ENCODE measurements at regions not wholly inside any gene's neighbourhood (a gene's known extent, or its start where the extent isn't known, plus 50 kb on each side); places are given as distances from the start of the nearest gene placed in this dataset.

DNA sequence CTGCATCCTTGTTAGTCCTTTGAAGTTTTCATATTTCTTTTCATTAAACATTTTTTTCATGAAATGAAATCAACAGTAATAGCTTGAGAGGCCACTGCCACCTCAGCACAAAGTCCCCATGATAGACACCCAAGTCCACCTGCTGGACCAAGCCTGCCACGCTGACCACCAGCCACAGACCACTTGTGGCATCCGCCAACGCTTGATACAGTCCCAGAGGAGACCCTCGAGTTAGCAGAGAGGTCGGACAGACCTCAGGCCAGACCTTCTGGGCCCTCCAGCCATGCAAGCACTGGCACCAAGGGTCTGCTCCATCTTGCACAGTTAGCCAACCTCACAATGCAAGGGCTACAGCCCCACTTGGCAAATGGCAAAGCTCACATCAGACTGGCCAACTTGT is 91.8 kb upstream of the RTL6 start:
- DNase-seq = no peak

DNA sequence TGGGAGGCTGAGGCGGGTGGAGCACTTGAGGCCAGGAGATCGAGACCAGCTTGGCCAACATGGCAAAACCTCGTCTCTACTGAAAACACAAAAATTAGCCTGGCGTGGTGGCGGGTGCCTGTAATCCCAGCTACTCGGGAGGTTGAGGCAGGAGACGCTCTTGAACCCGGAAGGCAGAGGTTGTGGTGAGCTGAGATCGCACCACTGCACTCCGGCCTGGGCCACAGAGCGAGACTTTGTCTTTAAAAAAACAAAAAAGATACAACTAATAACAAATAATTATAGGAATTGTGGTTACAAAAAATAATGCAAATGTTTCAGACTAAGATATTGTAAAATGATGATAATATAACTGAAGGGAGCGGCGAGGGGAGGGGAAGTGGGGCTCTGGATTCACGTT is 90.3 kb upstream of the RTL6 start:
- DNase-seq = no peak

DNA sequence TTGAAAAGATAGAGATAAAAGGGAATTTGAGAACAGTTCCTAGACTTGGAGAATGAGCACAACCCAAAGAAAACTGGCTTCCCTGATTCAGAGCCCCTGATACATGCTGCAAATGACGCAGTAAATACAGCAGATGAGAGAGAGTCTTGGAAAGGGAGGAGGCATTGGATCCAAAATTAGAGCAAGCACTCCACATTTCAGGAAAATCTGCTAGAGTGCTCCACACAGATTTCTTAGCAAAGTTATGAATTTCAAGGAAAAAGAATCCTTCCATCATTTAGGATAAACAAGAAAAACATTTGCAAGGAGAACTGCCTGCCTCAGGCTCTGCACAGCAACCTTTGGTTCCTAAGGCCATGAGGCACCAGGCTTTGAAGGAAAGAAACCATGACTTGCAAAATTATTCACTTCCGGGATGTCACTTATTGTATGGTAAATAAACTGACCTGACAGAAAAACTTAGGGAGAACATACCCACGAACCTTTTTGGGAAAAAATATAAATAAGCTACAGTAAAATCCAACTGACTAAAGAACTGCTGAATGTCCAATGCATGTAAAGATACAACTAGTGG is 89.8 kb upstream of the RTL6 start:
- no peak for DNase-seq

DNA sequence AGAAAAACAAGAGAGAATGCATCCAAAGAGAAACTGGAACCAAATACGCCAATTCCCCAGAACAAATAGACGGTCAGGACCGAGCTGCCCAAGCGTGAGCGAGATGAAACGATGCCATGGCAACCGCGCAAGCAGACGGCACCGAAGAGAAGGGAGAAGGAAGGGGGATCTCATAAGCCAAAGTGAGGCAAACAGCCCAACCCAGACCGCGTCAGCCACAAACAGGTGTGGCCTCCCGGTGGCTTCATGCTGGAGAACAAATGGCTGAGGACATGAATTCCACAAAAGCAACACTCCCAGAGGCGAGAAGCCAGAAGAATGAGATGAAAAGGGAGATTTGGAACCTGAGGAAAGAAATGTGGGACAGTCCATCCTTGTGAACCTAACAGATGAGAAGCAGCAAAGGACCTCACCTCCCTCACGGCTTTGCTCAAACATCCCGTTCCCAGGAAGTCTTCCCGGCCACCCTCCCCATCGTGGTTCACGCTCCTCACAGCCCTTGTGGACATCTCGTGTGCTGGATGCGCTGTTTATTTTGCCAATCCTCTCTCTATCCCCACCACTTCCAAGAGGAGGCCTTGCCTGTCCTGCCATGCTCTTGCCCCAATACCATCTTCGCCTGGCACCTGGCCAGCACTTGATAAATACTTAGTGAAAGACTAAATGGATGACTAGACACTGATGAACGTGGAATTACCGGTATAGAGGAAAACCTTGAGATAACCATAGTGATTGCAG is 89.1 kb upstream of the RTL6 start:
- no peak for DNase-seq

DNA sequence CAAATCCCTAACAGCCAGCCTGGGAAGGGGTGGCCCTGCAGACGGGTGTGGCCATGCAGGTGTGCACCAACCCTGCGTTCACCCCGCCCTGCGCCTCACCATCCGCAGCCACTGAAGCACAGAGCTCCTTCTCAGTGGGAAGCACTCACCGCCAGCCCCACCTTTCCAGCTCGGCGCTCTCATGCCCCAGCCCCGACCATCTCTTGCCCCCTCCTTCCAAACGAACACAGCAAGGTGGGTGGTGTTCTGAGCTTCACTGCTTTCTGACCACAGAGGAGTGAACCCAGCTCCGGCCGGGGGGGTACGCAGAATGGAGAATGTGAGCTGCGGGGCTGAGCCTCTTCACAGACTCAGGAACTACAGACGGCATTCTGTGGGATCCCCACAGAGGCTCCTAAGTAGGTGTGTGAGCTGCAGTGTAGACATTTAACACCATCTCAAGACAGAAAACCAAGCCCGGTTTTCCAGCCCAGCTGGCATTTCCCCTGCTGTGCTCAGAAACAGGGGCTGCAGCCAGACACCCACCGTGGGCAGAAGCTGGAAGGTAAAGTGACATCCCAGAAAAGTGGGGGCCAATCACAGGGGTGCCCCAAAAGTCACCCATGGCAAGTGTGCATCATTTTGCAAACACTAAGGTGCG is 88.4 kb upstream of the RTL6 start:
- DNase-seq = no peak

DNA sequence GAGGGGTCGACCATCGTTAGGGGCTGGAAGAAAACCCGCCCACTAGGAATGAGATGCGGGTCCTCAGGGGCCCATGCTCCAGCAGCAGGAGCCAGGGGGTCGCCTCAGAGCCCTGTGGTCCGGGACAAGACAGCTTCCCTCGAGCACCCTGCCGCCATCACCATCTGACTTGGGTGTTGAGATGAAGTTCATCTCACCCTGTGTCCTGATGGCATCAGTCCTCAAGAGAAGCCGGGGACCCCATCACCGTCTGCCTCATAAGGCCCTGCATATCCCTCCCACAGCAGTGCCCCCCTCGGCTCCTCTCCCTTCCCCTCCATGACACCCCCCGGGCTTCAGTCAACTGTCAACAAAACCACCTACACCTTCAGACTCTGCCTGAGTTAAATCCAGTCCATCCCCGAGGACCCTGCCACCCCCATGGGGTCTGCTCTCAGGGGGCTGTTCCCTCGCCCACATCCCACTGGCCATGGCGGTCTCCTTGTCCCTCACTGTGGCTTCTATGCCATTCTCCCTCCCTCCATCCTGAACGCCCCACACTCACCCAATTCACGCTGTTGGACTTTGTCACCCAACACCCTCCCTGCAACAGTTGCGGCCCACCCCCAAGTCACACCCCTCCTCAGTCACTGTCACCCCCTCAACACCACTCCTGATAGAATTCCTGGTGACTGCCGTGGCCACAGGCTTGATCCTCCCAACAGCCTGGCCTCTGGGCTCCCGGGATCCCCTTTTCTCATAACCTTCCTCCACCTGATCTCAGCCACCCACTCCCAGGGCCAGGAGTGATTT is 87.7 kb upstream of the RTL6 start:
- no peak for DNase-seq

DNA sequence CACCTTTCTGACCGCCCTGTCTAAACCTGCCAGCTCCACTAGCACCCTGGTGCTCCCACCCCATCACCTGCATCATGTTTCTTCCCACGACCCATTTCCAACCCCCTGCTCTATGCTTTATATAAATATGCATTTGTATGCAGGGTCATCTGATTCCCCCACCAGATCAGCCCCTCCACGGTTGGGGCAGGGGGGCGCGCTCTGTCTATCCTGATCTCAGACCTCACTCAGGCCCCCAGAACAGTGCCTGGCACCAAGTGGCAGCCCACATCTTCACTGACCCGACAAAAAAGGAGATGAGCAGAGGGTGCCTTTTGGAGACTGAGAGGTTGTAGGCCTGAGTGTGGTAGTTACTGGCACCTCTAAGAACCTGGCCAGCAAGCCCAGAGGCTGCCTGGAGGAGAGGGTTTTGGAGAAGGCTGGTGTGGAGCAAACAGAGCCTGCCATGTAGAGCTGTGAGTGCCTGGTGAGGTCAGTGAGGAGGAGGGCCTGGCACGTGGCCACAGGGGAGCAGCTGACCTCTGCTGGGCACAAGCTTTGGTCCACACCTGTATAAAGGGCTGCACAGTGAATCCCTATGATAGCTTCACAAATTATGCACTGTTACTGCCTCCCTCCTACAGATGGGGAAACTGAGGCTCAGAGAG is 86.3 kb upstream of the RTL6 start:
- DNase-seq = no peak

DNA sequence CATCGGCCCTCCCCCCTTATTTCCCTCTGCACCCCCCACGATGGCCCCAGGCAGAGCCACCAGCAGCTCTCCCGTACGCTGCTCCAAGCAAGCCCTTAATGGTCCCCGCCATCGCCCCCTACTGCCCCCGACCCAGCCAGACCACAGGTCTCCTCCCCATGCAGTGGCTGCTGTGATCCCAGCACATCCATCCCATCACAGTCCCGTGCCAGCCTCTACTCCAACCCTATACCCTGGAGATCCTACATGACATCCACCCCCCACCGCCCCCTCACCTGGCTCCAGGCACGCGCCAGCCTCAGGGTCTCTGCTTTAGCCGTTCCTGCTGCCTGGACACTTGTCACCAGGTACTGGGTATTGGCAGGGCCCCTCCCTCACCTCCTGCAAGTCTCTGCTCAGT is 85.8 kb upstream of the RTL6 start:
- DNase-seq = no peak

DNA sequence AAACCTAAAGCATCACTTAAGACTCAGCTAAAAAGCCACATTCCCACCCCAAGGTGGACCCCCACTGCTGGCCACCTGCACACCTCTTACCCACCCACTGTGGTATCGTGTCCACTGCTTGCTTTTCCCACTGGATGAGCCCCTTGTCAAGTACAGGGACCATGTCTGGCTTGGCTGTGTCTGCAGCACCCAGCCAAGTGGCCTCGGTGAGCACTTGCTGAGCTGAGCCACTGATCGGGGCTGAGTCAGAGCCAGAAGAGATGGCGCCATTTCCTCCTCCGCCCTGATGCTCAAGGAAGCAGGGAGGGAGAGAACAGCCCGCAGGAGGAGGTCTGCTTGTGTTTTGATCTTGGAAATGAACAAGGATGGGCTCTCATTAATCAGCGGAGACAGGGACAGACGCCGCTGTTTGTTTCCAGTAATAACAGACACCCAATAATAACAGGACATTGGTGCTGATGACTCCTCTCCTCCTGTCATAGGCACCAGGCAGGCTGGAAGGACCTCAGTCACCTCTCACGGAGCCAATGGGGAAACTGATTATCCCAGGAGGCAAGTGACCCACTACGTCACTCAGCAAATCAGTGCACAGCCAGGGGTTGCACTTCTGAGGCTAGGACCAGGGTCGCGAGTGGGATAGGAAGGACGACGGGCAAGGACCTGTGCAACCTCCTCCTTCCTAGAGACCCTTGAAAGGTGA is 85.2 kb upstream of the RTL6 start:
- no peak for DNase-seq

DNA sequence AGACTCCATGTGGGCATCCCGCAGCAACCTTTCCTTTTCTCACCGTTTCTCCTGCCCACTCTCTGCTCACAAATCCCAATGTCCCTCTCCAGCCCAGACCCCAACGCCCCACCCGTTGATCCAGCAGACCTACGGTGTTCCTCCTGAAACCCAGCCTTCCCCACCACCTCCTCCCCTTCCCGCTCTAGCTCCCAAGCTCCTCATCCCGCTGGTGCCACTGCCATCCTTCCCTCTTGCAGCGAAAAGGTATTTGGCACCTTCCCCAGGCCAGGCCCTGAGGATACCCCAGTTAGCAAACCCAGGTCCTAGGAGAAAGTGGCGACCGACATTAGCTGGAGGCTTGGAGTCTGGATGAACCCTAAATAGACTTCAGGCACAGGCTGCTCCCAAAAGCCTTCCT is 84.0 kb upstream of the RTL6 start:
- DNase-seq = no peak

DNA sequence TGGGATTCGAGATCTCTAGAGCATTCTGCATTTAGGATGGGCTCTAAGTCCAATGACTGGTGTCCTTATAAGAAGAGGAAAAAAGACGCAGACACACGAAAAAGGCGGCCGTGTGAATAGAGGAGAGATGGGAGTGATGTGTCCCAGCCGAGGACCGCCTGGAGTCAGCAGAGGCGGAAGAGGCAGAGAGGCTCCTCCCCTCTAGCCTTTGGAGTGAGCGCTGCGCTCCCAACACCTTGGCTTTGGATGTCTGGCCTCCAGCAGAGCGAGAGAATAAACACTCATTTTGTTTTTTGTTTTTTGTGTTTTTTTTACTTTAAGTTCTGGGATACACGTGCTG is 83.0 kb upstream of the RTL6 start:
- no peak for DNase-seq

DNA sequence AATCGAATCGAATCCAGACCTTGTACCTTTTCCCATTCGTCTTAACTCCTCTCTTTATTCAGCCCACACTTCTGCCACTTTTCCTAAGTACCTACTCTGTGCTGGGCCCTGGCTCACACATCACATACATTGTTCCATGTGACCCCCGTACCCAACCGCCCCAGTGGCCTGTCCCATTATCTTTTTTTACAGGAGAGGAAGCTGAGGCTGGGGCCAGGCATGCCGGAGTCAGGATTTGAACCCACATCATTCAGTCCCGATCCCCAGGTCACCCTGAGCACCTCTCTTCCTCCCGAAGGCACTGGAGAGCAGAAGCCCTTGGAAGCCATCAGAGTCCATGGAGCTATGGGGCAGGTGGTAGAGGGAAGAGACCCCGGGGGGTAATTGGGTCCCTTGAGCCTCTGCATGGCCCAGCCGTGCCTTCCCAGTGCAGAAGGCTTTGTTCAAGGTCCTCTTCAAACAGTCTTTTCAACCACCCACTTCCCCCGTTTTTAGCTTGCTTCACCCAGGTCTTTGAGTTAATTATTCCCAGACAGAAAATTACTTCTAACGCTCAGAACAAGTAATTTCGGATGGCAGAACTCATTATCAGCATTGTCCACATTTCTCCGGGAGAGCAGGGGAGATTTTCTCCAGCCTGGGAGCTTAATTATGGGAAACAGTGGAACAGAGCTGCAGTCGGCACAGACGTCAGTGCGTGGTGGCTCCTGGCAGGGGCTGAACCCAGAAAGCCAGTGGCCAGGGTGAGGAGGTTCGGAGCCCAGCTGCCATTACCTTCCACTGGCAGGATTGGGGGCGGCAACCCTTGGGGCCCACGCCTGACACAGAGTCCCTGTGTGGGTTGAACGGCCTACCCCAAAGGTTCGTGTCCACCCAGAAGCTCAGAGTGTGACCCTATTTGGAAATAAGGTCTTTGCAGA is 82.4 kb upstream of the RTL6 start:
- DNase-seq = no peak

DNA sequence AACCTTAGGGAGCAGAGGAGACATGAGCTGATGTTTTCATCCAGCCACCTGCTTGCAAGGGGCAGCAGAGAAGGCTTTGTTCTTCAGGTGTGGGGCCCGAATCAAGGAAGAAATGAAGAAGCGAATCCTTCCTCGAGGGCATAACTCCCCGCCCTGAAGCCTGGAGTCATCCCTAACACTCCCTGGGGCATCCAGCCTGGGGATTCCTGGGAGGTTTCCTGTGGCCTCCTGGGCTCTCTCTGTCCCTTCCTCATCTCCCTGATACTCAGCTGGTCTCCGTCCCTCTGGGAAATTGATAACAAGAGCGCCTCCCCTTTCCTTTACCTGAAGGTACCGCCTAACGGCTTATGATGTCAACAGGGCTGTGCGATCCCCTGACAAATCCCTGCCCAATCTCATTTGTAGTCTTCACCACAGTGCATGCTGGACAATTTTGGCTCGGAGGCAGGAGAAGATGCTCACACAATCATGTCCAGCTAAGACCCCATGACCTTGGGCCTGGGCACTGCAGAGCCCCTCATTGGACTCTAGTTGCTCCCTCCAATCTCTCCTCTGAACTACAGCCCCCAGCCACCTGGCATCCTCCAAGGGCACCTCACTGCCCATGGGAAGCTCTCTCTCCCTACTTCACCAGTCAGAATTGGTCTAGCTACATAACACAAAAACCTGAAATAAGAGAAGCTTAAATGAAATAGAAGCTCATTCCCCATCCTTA is 80.6 kb upstream of the RTL6 start:
- DNase-seq = no peak

DNA sequence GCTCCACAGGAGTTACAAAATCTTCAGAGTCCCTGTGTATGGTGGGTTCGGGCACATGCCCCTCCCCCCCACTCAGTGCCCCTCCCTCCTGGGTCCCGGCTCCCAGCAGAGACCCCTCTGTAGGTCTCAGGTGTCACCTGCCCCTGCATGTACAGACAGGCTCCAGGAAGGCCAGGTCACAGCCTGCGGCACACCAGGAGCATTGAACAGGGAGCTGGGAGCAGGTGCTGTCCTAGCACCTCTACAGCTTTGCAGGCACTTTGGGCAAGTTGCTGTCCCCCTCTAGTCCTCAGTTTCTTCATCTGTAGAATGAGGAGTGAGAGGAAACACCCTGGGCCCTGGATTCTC is 80.1 kb upstream of the RTL6 start:
- DNase-seq = no peak

DNA sequence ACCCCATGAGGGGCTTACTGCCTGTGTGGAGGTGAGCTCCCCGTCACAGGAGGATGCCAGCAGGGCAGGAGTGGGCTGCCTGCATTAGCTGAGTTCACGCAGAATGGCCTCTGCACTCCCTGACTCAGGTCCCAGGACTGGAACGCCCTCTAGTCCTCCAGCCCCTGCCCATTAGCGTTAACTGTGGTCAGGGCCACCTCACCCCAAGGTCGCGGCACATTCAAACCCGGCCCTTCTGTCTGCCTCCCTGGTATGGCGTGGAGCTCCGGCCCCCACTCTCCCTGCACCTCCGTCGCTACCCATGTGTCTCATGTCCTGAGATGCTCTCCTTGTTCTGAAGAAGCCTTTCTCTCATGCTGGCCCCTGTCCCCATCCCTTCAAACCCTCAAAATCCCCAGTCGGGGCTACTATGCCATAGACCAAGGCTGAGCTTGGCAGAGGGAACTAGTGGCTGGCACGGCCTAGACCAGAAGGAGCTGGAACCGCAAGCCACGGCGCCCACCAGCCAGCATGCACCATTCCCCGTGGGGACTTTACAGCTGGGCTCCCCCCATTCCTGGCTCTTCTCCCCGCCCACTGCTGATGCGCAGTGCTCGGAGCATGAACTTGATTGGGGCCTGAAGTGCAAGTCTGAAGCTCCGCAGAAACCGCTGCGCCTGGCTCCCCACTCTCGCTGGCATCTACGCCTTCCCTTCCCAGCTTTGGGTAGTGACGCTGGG is 79.5 kb upstream of the RTL6 start:
- no peak for DNase-seq

DNA sequence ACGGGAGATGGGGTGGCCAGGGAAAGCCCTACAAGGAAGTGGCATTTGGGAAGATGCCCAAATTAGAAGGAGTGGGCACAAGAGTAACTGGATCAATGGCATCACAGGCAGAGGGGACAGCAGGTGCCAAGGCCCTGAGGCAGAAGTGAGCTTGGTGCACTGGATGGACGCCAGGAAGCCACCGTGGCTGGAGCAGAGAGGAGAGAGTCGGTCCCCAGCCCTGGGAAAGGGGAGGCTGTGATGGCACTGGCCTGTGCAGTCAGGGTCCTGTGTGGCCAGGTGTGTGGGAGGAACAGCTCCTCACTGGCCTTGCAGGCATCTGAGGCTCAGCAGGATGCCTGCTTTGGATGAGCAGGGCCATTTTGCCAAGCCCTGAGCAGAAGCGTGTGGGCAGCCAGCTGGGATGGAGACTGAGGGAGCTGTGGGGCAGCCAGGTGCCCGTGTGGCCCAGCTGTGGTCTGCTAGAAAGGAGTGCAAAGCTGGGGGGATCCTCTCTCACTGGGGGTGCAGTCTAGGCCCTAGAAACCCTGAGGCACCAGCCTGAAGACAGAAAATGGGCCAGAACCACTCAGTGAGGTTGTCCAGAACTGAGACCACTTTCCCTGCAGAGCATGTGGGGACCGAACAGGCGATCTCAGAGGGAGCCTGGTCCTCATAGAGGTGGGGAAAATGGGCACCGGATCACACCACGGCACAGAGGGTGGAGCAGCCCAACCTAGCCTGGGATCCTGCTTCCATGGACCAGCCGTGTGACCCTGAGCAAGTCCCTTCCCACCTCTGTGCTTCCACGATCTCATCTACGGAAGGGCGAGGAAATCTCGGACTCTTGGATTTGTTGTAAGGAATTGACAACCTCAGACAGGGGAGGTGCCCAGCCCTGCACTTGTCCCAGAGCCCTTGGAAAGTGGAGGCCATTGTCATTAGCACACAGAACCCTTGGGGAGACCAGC is 78.6 kb upstream of the RTL6 start:
- DNase-seq = no peak

DNA sequence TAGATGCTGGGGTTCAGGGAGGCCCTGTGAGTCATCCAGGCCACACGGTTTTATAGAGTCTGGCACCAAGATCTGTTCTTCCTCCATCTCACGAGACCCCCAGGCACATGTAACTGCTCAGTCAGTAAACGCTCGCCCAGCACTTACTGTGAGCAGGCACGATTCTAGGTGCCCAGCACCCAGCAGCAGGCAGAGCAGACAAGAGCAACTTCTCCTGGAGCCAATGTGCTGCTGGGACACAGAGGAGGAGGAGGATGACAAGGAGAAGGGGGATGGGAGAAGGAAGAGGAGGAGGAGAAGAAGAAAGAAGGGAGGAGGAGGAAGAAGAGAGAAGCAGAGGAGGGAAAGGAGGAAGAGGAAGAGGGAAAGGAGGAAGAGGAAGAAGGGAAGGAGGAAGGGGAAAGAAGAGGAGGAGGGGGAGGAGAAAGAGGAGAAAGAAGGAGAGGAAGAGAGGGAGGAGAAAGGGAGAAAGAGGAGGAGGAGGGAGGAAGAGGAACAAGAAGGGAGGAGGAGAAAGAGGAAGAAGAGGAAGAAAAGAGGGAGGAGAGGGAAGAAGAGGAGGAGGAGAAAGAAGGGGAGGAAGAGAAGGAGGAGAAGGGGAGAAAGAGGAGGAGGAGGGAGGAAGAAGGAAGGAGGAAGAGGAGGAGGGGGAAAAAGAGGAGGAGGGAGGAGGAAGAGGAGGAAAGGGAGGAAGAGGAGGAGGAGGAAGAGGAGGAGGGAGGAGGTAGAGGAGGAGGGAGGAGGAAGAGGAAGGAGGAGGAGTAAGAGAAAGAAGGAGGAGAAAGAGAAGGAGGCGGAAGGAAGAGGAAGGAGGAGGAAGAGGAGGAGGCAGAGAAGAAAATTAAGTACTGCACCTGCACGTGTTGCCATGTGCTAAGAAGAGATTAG is 77.6 kb upstream of the RTL6 start:
- no peak for DNase-seq

Measured in amniotic stem cell (primary cell).